ENCODE measurements at regions not wholly inside any gene's neighbourhood (a gene's known extent, or its start where the extent isn't known, plus 50 kb on each side); places are given as distances from the start of the nearest gene placed in this dataset.

DNA sequence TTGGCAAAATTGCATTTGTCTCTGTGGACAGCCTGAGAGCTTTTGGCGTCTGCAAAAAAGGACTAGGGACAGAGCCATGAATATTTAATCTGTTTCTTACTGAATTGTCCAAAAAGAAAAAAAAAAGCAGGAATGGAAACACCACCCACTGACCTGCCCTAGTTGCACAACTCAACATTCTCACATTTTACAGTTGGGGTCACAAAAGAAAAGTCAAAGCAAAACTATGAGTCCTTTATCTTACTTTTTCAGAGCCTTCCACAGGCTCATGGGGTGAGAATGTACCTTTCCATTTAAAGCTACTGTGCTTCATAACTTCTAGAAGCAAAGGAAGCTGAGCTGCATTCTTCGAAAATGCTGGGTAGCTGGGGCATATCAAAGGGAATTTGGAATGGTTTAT is 225.7 kb downstream of the FAM76B start (continued):
- TF ChIP-seq, protein P1, sequence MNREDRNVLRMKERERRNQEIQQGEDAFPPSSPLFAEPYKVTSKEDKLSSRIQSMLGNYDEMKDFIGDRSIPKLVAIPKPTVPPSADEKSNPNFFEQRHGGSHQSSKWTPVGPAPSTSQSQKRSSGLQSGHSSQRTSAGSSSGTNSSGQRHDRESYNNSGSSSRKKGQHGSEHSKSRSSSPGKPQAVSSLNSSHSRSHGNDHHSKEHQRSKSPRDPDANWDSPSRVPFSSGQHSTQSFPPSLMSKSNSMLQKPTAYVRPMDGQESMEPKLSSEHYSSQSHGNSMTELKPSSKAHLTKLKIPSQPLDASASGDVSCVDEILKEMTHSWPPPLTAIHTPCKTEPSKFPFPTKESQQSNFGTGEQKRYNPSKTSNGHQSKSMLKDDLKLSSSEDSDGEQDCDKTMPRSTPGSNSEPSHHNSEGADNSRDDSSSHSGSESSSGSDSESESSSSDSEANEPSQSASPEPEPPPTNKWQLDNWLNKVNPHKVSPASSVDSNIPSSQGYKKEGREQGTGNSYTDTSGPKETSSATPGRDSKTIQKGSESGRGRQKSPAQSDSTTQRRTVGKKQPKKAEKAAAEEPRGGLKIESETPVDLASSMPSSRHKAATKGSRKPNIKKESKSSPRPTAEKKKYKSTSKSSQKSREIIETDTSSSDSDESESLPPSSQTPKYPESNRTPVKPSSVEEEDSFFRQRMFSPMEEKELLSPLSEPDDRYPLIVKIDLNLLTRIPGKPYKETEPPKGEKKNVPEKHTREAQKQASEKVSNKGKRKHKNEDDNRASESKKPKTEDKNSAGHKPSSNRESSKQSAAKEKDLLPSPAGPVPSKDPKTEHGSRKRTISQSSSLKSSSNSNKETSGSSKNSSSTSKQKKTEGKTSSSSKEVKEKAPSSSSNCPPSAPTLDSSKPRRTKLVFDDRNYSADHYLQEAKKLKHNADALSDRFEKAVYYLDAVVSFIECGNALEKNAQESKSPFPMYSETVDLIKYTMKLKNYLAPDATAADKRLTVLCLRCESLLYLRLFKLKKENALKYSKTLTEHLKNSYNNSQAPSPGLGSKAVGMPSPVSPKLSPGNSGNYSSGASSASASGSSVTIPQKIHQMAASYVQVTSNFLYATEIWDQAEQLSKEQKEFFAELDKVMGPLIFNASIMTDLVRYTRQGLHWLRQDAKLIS (CRISPR knock-in tag; IDR thresholded peaks at IDR 0.05; ENCODE audit: borderline replicate concordance): no peak
- TF ChIP-seq TEAD1 (CRISPR knock-in tag; IDR thresholded peaks at IDR 0.05) (no peak), HMGA2 (CRISPR knock-in tag; IDR thresholded peaks at IDR 0.05) (no peak), ZNF317 (CRISPR knock-in tag; IDR thresholded peaks at IDR 0.05; ENCODE audit: borderline replicate concordance, low read depth) (no peak), TCF7 (CRISPR knock-in tag; IDR thresholded peaks at IDR 0.05; ENCODE audit: low read depth) (no peak), MYBL2 (CRISPR knock-in tag; IDR thresholded peaks at IDR 0.05) (no peak), CREM (CRISPR knock-in tag; IDR thresholded peaks at IDR 0.05) (no peak), KAT7 (CRISPR knock-in tag; IDR thresholded peaks at IDR 0.05; ENCODE audit: borderline replicate concordance) (no peak), ZNF396 (CRISPR knock-in tag; IDR thresholded peaks at IDR 0.05; ENCODE audit: borderline replicate concordance) (no peak)
- TF ChIP-seq, protein P2, sequence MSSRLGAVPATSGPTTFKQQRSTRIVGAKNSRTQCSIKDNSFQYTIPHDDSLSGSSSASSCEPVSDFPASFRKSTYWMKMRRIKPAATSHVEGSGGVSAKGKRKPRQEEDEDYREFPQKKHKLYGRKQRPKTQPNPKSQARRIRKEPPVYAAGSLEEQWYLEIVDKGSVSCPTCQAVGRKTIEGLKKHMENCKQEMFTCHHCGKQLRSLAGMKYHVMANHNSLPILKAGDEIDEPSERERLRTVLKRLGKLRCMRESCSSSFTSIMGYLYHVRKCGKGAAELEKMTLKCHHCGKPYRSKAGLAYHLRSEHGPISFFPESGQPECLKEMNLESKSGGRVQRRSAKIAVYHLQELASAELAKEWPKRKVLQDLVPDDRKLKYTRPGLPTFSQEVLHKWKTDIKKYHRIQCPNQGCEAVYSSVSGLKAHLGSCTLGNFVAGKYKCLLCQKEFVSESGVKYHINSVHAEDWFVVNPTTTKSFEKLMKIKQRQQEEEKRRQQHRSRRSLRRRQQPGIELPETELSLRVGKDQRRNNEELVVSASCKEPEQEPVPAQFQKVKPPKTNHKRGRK (CRISPR knock-in tag; IDR thresholded peaks at IDR 0.05; ENCODE audit: borderline replicate concordance): no peak
- TF ChIP-seq, protein P3, sequence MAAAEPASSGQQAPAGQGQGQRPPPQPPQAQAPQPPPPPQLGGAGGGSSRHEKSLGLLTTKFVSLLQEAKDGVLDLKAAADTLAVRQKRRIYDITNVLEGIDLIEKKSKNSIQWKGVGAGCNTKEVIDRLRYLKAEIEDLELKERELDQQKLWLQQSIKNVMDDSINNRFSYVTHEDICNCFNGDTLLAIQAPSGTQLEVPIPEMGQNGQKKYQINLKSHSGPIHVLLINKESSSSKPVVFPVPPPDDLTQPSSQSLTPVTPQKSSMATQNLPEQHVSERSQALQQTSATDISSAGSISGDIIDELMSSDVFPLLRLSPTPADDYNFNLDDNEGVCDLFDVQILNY (CRISPR knock-in tag; IDR thresholded peaks at IDR 0.05): no peak

DNA sequence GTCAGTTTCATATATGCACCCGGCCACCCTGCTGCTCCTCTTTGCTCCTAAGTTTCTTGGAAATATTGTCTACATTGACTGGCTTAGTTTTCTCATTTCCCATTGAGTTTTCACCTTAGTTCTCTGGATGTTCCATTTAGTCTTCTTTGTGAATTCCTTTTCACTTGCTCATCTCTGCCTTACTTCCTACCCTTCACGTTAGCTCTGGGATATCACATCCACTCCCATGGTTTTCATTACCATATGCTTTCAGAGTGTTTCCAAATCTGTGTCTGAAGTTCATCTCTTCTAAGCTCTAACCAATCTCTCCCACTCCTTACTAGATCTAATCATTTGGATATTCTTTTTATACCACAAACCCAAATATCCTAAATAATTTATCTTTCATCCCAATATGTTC is 226.4 kb downstream of the FAM76B start:
- H3K36me3 Mint-ChIP-seq: peaks cover 3% of the 10 kb centered on the region
- H3K27me3 Mint-ChIP-seq (ENCODE audit: low read depth): no peaks in the 10 kb centered on the region
- no peak overlapping the region for H3K4me3 Mint-ChIP-seq
- ChIA-PET CTCF (no interaction called here), POLR2A (interaction anchor here (0.6 kb wide), 1 partner anchor 374 kb away, joined by 3 read pairs; no protein-coding TSS in a partner anchor)
- H3K9me3 Mint-ChIP-seq: peaks cover 8% of the 10 kb centered on the region
- DNase-seq (ENCODE audit: low spot score): no peak
- 0 out of 2 replicates have a peak, but pooled peaks cover 3% of the 10 kb centered on the region for H3K4me1 Mint-ChIP-seq
- TF ChIP-seq TEAD1 (CRISPR knock-in tag; IDR thresholded peaks at IDR 0.05) (no peak), ELF4 (CRISPR knock-in tag; IDR thresholded peaks at IDR 0.05; ENCODE audit: low read depth) (no peak), SOX15 (CRISPR knock-in tag; IDR thresholded peaks at IDR 0.05) (no peak), ZBTB21 (CRISPR knock-in tag; IDR thresholded peaks at IDR 0.05; ENCODE audit: borderline replicate concordance) (no peak), NR2C2 (CRISPR knock-in tag; IDR thresholded peaks at IDR 0.05) (no peak), EMX1 (CRISPR knock-in tag; IDR thresholded peaks at IDR 0.05) (no peak), JUN (CRISPR knock-in tag; IDR thresholded peaks at IDR 0.05) (no peak), OVOL2 (CRISPR knock-in tag; IDR thresholded peaks at IDR 0.05; ENCODE audit: borderline replicate concordance) (no peak)
- TF ChIP-seq, protein P4, sequence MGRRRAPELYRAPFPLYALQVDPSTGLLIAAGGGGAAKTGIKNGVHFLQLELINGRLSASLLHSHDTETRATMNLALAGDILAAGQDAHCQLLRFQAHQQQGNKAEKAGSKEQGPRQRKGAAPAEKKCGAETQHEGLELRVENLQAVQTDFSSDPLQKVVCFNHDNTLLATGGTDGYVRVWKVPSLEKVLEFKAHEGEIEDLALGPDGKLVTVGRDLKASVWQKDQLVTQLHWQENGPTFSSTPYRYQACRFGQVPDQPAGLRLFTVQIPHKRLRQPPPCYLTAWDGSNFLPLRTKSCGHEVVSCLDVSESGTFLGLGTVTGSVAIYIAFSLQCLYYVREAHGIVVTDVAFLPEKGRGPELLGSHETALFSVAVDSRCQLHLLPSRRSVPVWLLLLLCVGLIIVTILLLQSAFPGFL (CRISPR knock-in tag; IDR thresholded peaks at IDR 0.05; ENCODE audit: borderline replicate concordance): no peak
- TF ChIP-seq, protein P3 (CRISPR knock-in tag; IDR thresholded peaks at IDR 0.05): no peak
- TF ChIP-seq, protein P5, sequence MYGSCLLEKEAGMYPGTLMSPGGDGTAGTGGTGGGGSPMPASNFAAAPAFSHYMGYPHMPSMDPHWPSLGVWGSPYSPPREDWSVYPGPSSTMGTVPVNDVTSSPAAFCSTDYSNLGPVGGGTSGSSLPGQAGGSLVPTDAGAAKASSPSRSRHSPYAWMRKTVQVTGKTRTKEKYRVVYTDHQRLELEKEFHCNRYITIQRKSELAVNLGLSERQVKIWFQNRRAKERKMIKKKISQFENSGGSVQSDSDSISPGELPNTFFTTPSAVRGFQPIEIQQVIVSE (CRISPR knock-in tag; IDR thresholded peaks at IDR 0.05; ENCODE audit: borderline replicate concordance): no peak
- no peak for ATAC-seq
- no peak overlapping the region for H3K27ac Mint-ChIP-seq

All from WTC11 (cell line).